Right lobe of liver (tissue), 6 donors: ENCODE measurements at regions not wholly inside any gene's neighbourhood (a gene's known extent, or its start where the extent isn't known, plus 50 kb on each side); places are given as distances from the start of the nearest gene placed in this dataset.

Experiments used
- ATAC-seq, 4 donors: fragments of 200-7000 bp; cut with Tn5 transposase; one replicate each; pipeline ENCODE4 v1.9.1; 2020; ENCODE audit warnings: mild to moderate bottlenecking in 4 of 4, moderate library complexity in 4 of 4
- DNase-seq, 3 donors: peaks; one replicate each; pipeline ENCODE4 v3.0.0-alpha.2; 2020
- H3K27ac ChIP-seq, 3 donors: fragments of 200-600 bp; one replicate each; pipeline ENCODE4 v1.8.0; 2022
- H3K27me3 ChIP-seq, 2 donors: fragments of 200-600 bp; one replicate each; pipeline ENCODE4 v1.8.0; 2022
- H3K36me3 ChIP-seq, 4 donors: fragments of 200-600 bp; sonication (generic) in 1 of 4; one replicate each; pipeline versions ENCODE4 v1.5.1 to v1.8.0; 2017 to 2022; ENCODE audit warnings: control low read depth in 1 of 4
- H3K4me1 ChIP-seq, 4 donors: fragments of 200-600 bp; sonication (generic) in 1 of 4; one replicate each; pipeline versions ENCODE4 v1.5.1 to v1.8.0; 2017 to 2022; ENCODE audit warnings: control low read depth in 1 of 4
- H3K4me3 ChIP-seq, 3 donors: fragments of 200-600 bp; one replicate each; pipeline ENCODE4 v1.8.0; 2022
- H3K9me3 ChIP-seq, 4 donors: fragments of 200-600 bp; sonication (generic) in 1 of 4; one replicate each; pipeline versions ENCODE4 v1.5.1 to v1.8.0; 2017 to 2022; ENCODE audit warnings: control low read depth in 1 of 4
- POLR2A ChIP-seq: fragments of 450-650 bp; IDR thresholded peaks from one replicate; pipeline ENCODE4 v1.6.1; 2017; ENCODE audit warnings: antibody characterized with exemption, mild to moderate bottlenecking
- WGBS: methylation state at CpG from one replicate; pipeline ENCODE4 v1.1.6; 2018; ENCODE audit warnings: low coverage, low lambda C conversion rate; ENCODE audit not compliant: insufficient coverage; ENCODE audit errors: missing lambda C conversion rate; 5-methylcytosine and 5-hydroxymethylcytosine counted together
- intact Hi-C, 2 donors: fragments of 100-400 bp; cut with DNase I; formaldehyde crosslinking; loops; one replicate each; pipeline versions ENCODE4 v1.11.2 to v1.14.1; 2022
- TF ChIP-seq, protein P1 (sequence below), 4 donors: fragments of 200-600 bp in 3 of 4; fragments of 450-650 bp in 1 of 4; IDR thresholded peaks; one replicate each; pipeline versions ENCODE4 v1.5.1 to v1.8.0; 2016 to 2022; ENCODE audit warnings: antibody characterized with exemption in 4 of 4, mild to moderate bottlenecking in 2 of 4
- donor health status: DM: no; HTN: yes; CAD: no.
- donor health status: DM: no; HTN: no; CAD: no.
- donor health status: DM: no; HTN: no; CAD: no.
- donor health status: DM: no; HTN: yes; CAD: no.
- donor health status: DM: no; HTN: yes; CAD: no.

DNA sequence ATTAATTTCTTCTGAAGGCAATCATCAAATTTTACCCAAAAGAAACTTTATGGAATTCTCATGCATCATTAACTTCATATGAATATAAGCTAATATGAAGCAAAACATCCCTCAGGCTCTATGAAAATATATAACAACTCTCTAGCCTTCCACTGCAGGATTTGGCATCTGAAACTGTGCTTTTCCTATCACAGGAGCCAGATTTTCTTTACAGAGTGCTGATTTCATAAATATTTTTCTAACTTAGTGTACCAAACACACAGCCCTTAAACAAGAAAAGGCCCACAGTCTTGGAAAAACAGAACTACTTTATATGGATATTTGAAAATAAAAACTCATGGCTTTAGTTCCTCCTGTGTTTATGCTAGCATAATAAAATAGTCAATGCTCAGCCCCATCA, 559.5 kb upstream of the CHRM3 start:
- TF ChIP-seq, protein P1, sequence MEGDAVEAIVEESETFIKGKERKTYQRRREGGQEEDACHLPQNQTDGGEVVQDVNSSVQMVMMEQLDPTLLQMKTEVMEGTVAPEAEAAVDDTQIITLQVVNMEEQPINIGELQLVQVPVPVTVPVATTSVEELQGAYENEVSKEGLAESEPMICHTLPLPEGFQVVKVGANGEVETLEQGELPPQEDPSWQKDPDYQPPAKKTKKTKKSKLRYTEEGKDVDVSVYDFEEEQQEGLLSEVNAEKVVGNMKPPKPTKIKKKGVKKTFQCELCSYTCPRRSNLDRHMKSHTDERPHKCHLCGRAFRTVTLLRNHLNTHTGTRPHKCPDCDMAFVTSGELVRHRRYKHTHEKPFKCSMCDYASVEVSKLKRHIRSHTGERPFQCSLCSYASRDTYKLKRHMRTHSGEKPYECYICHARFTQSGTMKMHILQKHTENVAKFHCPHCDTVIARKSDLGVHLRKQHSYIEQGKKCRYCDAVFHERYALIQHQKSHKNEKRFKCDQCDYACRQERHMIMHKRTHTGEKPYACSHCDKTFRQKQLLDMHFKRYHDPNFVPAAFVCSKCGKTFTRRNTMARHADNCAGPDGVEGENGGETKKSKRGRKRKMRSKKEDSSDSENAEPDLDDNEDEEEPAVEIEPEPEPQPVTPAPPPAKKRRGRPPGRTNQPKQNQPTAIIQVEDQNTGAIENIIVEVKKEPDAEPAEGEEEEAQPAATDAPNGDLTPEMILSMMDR (IDR thresholded peaks at IDR 0.05), result no peak
- TF ChIP-seq POLR2A, result no peak
- no peak overlapping the region for H3K27ac ChIP-seq
- no peak for ATAC-seq

DNA sequence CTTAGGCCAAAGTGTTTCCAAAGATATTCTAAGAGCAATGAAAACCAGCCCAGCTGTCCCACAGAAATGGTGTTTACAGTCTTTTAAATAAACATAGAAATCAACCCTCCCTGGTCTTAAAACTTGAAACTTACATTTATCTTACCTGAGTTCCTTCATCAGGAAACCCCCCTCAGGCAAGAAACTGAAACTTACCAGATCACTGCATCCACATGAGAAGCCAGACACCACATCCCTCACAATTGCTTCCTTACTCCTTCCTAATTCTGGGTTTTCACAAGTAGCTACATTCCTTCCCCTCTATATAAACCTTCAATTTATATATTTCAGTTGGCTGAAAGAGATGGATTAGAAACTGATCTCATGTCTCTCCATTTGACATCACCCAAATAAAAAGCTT, 563.0 kb upstream of the CHRM3 start:
- Histone ChIP-seq H3K4me3 (no peak overlapping the region), H3K36me3 (no peaks in the 10 kb centered on the region), H3K9me3 (no peaks in the 10 kb centered on the region), H3K27ac (no peak overlapping the region), H3K27me3 (no peaks in the 10 kb centered on the region), H3K4me1 (no peaks in the 10 kb centered on the region)
- intact Hi-C loops, result no loop called here
- ATAC-seq, result no peak
- DNase-seq, result no peak
- TF ChIP-seq, protein P1 (IDR thresholded peaks at IDR 0.05), result no peak
- TF ChIP-seq POLR2A, result no peak

More for the DNA sequence above, 559.5 kb upstream of the CHRM3 start:
- H3K4me1 ChIP-seq, result no peaks in the 10 kb centered on the region
- no peaks in the 10 kb centered on the region for H3K9me3 ChIP-seq
- no peak for DNase-seq
- H3K4me3 ChIP-seq, result no peak overlapping the region
- no peaks in the 10 kb centered on the region for H3K36me3 ChIP-seq
- no peaks in the 10 kb centered on the region for H3K27me3 ChIP-seq
- intact Hi-C loops, result no loop called here

DNA sequence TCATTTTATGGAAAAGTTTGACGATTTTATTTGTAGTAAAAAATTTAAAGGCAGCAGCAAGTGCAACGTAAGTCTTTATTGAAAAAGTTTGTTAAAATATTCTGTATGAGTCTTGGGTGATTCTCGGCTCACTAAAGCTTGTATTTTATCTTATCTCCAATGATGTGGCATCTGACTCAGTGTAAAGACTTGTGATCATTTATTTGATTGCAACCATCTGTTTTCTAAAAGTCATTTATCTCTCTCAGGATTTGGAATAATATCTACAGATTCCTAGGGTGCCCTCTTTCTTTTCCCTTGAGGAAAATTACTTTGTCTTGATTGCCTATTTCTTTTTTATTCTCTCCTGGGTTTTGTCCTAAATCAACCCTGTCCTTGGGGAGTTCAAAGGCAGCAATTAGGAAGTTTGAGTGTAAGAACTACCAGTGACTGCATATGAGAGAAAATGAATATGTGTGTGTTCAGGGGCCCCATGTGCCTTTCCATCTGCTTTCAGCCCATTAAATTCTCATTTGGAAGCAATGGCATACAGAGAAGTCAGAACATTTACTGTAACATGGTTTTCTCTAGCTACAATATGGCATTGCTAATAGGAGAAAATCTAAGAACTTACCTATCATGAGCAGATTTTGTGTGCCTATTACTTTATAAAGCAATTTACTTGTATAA, 575.0 kb upstream of the CHRM3 start:
- 39% methylated on average over 3 of the region's 3 CpGs for WGBS
- no peak overlapping the region for H3K4me3 ChIP-seq
- no peak overlapping the region for H3K27ac ChIP-seq
- DNase-seq (no peak), ATAC-seq (no peak)
- H3K27me3 ChIP-seq, result no peaks in the 10 kb centered on the region
- no peaks in the 10 kb centered on the region for H3K36me3 ChIP-seq
- intact Hi-C loops, result no loop called here
- H3K9me3 ChIP-seq, result no peaks in the 10 kb centered on the region
- TF ChIP-seq POLR2A, result no peak
- TF ChIP-seq, protein P1 (IDR thresholded peaks at IDR 0.05), result no peak
- H3K4me1 ChIP-seq, result no peaks in the 10 kb centered on the region

DNA sequence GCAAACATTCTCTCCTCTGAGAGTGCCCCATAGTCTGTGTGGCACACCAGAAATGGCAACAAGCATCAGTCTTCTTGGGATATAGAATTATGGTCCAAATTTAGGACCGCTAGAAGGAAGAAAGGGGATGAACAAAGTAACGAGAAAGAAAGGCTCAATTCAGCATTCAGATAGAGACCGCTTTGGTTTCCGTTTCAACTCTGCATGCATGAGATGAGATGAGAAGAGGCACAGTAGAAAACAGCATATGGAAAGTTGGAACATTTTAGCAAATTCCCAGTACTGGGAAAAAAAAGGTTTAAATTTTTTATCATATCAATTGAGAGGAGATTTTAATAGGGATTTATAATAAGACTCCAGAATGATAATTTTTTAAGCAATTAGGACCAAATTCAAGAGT, 595.5 kb upstream of the CHRM3 start:
- 69% methylated on average over 4 of the region's 4 CpGs for WGBS
- Histone ChIP-seq H3K4me3 (no peak overlapping the region), H3K36me3 (no peaks in the 10 kb centered on the region), H3K27me3 (no peaks in the 10 kb centered on the region), H3K4me1 (no peaks in the 10 kb centered on the region), H3K9me3 (no peaks in the 10 kb centered on the region), H3K27ac (no peak overlapping the region)
- DNase-seq, result no peak
- TF ChIP-seq, protein P1 (IDR thresholded peaks at IDR 0.05), result no peak
- TF ChIP-seq POLR2A, result no peak
- no peak for ATAC-seq
- intact Hi-C loops, result no loop called here
